IMR-90 (cell line): ENCODE measurements at regions not wholly inside any gene's neighbourhood (a gene's known extent, or its start where the extent isn't known, plus 50 kb on each side); places are given as distances from the start of the nearest gene placed in this dataset.

Source experiments
- CTCF ChIP-seq: conservative IDR thresholded peaks from 2 replicates; pipeline ENCODE4 v1.5.1; 2012; ENCODE audit warnings: mild to moderate bottlenecking, low read depth, low read length, improper control_type of control experiment
- POLR2A ChIP-seq: IDR thresholded peaks from 2 replicates; pipeline ENCODE4 v1.6.1; 2012; ENCODE audit warnings: mild to moderate bottlenecking, low read depth, low read length
- USF2 ChIP-seq: fragments of 150-350 bp; IDR thresholded peaks from 2 replicates; pipeline ENCODE4 v1.6.1; 2017; ENCODE audit warnings: mild to moderate bottlenecking, antibody characterized with exemption, low read length, low read depth

- TF ChIP-seq CTCF (no peak), POLR2A (no peak), USF2 (no peak)
Measured at GRCh38 chr4:173661001-173661400, 131.0 kb upstream of the HAND2 start.
